CD4-positive, alpha-beta T cell (primary cell): ENCODE measurements at regions not wholly inside any gene's neighbourhood (a gene's known extent, or its start where the extent isn't known, plus 50 kb on each side); places are given as distances from the start of the nearest gene placed in this dataset.

Experiments used
- ATAC-seq: fragments of 200-7000 bp; cut with Tn5 transposase; one replicate; pipeline ENCODE4 v1.10.0; 2022; ENCODE audit warnings: mild to moderate bottlenecking; ENCODE audit not compliant: poor library complexity
- CTCF ChIA-PET: fragments of 350-600 bp; sonication (Branson Sonifier 250); formaldehyde crosslinking; loops from one replicate; lab custom pipeline; 2021; ENCODE audit warnings: antibody characterized with exemption, inconsistent platforms; lab: Charles Lee
- POLR2A ChIA-PET: fragments of 350-600 bp; sonication (Branson Sonifier 250); formaldehyde crosslinking; loops from one replicate; lab custom pipeline; 2021; ENCODE audit warnings: antibody characterized with exemption, inconsistent platforms; lab: Charles Lee
- DNase-seq, 14 experiments: peaks; one replicate each; pipeline ENCODE4 v3.0.0-alpha.2; 2013 to 2020; ENCODE audit warnings: mixed read lengths in 2 of 14
- H3K27ac ChIP-seq, 2 donors: one replicate each; pipeline versions ENCODE4 v1.5.1 to v1.7.0; 2013; ENCODE audit warnings: low read length in 2 of 2, low read depth in 1 of 2, mild to moderate bottlenecking in 1 of 2
- H3K27me3 ChIP-seq, 2 experiments: 1 replicate in 1 of 2; 2 replicates in 1 of 2; pipeline versions ENCODE4 v1.6.1 to v1.7.0; 2013; ENCODE audit warnings: low read length in 2 of 2, control low read depth in 1 of 2, mild to moderate bottlenecking in 1 of 2, moderate library complexity in 1 of 2; ENCODE audit not compliant: insufficient read depth in 2 of 2, control insufficient read depth in 1 of 2
- H3K36me3 ChIP-seq: one replicate; pipeline ENCODE4 v1.6.1; 2013; ENCODE audit warnings: low read length, control low read depth; ENCODE audit not compliant: insufficient read depth
- H3K4me1 ChIP-seq: one replicate; pipeline ENCODE4 v1.6.1; 2013; ENCODE audit warnings: low read length, control low read depth; ENCODE audit not compliant: insufficient read depth
- H3K4me3 ChIP-seq: one replicate; pipeline ENCODE4 v1.5.1; 2013; ENCODE audit warnings: mild to moderate bottlenecking, low read length, moderate library complexity
- H3K9me3 ChIP-seq, 2 experiments: 1 replicate in 1 of 2; 2 replicates in 1 of 2; pipeline versions ENCODE4 v1.6.1 to v1.7.0; 2013; ENCODE audit warnings: low read length in 2 of 2, mild to moderate bottlenecking in 2 of 2, control low read depth in 1 of 2, moderate library complexity in 1 of 2; ENCODE audit not compliant: control insufficient read depth in 1 of 2, insufficient read depth in 1 of 2
- H3K27ac Mint-ChIP-seq: one replicate; pipeline ENCODE4 v1.8.0; 2020; ENCODE audit warnings: mixed read lengths
- H3K27me3 Mint-ChIP-seq: one replicate; pipeline ENCODE4 v1.8.0; 2021; ENCODE audit warnings: mixed read lengths
- H3K36me3 Mint-ChIP-seq: one replicate; pipeline ENCODE4 v1.8.0; 2021; ENCODE audit warnings: low read depth, mixed read lengths
- H3K4me1 Mint-ChIP-seq: one replicate; pipeline ENCODE4 v1.8.0; 2021; ENCODE audit warnings: low read depth, mixed read lengths
- H3K4me3 Mint-ChIP-seq: one replicate; pipeline ENCODE4 v1.8.0; 2020; ENCODE audit warnings: mild to moderate bottlenecking, mixed read lengths
- H3K9me3 Mint-ChIP-seq: one replicate; pipeline ENCODE4 v1.8.0; 2020; ENCODE audit warnings: mixed read lengths
- intact Hi-C, 2 experiments: fragments of 100-400 bp; cut with DNase I in 1 of 2; cut with micrococcal nuclease in 1 of 2; formaldehyde crosslinking; loops; one replicate each; pipeline versions ENCODE4 v1.15.1 to v1.9.0; 2023 to 2025; cut with DNase I, micrococcal nuclease
- TF ChIP-seq, protein P1 (sequence below): fragments of 200-600 bp; IDR thresholded peaks from one replicate; pipeline ENCODE4 v1.8.0; 2022; ENCODE audit warnings: antibody characterized with exemption, mild to moderate bottlenecking

DNA sequence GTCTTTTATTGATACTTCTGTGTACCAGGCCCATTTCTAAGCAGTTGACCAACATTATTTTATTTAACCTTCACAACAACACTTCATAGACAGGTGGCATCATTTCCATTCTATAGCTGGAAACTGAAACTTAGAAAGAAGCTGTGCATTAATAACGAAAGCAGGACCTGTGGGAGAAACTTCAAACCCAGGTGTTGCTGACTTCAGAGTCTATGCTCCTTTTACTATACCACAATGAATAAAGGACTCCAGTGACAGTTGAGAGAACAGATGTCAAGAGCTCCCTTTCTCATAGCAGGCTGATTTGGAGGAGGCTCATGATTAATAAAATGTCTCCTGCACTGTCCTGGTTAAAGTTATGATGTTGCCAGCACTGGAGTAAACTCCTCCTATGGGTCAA is 56.6 kb upstream of the POU3F2 start:
- no peak overlapping the region for H3K27ac Mint-ChIP-seq
- Histone ChIP-seq H3K4me1 (no peaks in the 10 kb centered on the region), H3K9me3 (no peaks in the 10 kb centered on the region), H3K36me3 (no peaks in the 10 kb centered on the region), H3K4me3 (no peak overlapping the region), H3K27ac (no peak overlapping the region), H3K27me3 (peaks cover 0 to 6% of the 10 kb centered on the region in 2 experiments)
- DNase-seq (no peak), ATAC-seq (no peak)
- H3K4me1 Mint-ChIP-seq, result no peaks in the 10 kb centered on the region
- H3K4me3 Mint-ChIP-seq, result no peak overlapping the region
- H3K36me3 Mint-ChIP-seq, result no peaks in the 10 kb centered on the region
- TF ChIP-seq, protein P1, sequence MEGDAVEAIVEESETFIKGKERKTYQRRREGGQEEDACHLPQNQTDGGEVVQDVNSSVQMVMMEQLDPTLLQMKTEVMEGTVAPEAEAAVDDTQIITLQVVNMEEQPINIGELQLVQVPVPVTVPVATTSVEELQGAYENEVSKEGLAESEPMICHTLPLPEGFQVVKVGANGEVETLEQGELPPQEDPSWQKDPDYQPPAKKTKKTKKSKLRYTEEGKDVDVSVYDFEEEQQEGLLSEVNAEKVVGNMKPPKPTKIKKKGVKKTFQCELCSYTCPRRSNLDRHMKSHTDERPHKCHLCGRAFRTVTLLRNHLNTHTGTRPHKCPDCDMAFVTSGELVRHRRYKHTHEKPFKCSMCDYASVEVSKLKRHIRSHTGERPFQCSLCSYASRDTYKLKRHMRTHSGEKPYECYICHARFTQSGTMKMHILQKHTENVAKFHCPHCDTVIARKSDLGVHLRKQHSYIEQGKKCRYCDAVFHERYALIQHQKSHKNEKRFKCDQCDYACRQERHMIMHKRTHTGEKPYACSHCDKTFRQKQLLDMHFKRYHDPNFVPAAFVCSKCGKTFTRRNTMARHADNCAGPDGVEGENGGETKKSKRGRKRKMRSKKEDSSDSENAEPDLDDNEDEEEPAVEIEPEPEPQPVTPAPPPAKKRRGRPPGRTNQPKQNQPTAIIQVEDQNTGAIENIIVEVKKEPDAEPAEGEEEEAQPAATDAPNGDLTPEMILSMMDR, result no peak
- ChIA-PET POLR2A (no interaction called here), CTCF (no interaction called here)
- intact Hi-C loops, result no loop called here
- no peaks in the 10 kb centered on the region for H3K9me3 Mint-ChIP-seq
- H3K27me3 Mint-ChIP-seq, result peaks cover 56% of the 10 kb centered on the region

DNA sequence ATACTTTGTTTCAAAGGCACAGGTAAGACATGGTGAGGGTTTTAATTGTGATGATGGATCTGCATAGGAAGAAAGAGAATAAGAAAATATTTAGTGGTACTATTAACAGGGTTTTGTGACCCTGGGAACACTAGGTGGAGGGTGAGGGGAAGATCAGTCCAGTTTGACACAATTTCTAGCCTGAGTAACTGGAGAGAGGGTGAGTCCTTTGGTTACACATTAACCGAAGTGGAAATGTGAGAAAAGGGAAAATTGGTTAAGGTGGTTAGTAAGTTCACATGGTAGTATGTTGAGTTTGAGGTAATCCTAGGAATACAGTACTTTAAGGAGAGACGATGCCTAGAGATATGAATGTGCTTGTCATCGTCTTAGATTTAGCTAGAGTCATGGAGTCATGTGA is 54.8 kb upstream of the POU3F2 start:
- no peaks in the 10 kb centered on the region for H3K36me3 ChIP-seq
- peaks cover 0 to 15% of the 10 kb centered on the region in 2 experiments for H3K27me3 ChIP-seq
- Mint-ChIP-seq H3K36me3 (no peaks in the 10 kb centered on the region), H3K27ac (no peak overlapping the region), H3K4me3 (no peak overlapping the region), H3K4me1 (no peaks in the 10 kb centered on the region), H3K9me3 (no peaks in the 10 kb centered on the region), H3K27me3 (peaks cover 49% of the 10 kb centered on the region)
- TF ChIP-seq, protein P1, result no peak
- ChIA-PET POLR2A (no interaction called here), CTCF (no interaction called here)
- H3K4me1 ChIP-seq, result no peaks in the 10 kb centered on the region
- intact Hi-C loops, result no loop called here
- DNase-seq (no peak), ATAC-seq (no peak)
- H3K27ac ChIP-seq, result no peak overlapping the region
- H3K9me3 ChIP-seq, result no peaks in the 10 kb centered on the region
- H3K4me3 ChIP-seq, result no peak overlapping the region

DNA sequence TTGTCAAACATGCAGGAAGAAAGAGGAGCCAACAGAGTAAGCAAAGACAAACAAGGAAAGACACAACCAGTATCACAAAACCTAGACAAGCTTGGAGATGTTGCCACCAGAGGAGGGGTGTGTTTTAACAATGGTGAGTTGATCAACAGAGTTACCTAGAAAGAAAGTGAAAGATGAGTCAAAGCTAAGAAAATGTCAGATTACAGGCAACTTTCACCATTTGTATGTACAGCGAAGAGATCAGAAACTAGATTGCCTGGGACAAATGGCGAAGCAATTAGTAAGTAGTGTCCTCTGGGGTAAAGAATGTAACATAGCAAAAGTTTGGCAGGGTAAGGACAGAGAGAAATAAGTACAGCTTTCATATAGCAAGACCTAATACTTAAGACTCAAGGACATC is 51.6 kb upstream of the POU3F2 start:
- CTCF ChIA-PET, result no interaction called here

More for the DNA sequence above, 51.6 kb upstream of the POU3F2 start:
- Mint-ChIP-seq H3K27ac (no peak overlapping the region), H3K4me1 (no peaks in the 10 kb centered on the region), H3K9me3 (no peaks in the 10 kb centered on the region), H3K36me3 (no peaks in the 10 kb centered on the region), H3K27me3 (peaks cover 56% of the 10 kb centered on the region), H3K4me3 (no peak overlapping the region)
- Histone ChIP-seq H3K9me3 (no peaks in the 10 kb centered on the region), H3K27me3 (peaks cover 5 to 23% of the 10 kb centered on the region in 2 experiments), H3K27ac (no peak overlapping the region), H3K36me3 (no peaks in the 10 kb centered on the region), H3K4me1 (no peaks in the 10 kb centered on the region), H3K4me3 (no peak overlapping the region)
- DNase-seq (no peak), ATAC-seq (no peak)
- POLR2A ChIA-PET, result no interaction called here
- TF ChIP-seq, protein P1, result no peak
- intact Hi-C loops, result no loop called here
